ENCODE measurements at regions not wholly inside any gene's neighbourhood (a gene's known extent, or its start where the extent isn't known, plus 50 kb on each side); places are given as distances from the start of the nearest gene placed in this dataset.

DNA sequence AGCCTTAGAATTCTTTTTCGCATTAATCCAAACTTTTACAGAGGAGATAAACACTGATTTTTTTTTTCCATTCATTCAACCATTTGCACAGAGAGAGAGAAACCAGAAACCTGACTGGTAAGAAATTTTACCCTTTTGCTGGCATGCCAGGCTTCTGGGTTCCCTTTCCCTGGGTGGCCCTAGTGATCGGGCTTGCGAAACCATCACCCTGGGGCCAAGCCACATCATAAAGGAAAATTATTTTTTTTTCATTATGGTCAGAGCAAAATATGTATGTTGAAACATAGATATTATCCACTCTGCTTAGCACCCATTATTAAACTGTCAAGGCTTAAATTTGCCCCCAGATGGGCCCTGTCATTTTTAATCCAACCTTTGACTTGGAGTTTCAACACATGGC lies 55.4 kb upstream of the INHBA start:
- DNase-seq (ENCODE audit: low spot score): no peak
- Mint-ChIP-seq H3K9me3 (peaks cover 11% of the 10 kb centered on the region), H3K36me3 (peaks cover 8% of the 10 kb centered on the region), H3K27me3 (peaks cover 0 to 3% of the 10 kb centered on the region in 2 donors), H3K27ac (no peak overlapping the region), H3K4me1 (ENCODE audit: low read depth in 2 of 2) (peaks cover 0 to 13% of the 10 kb centered on the region in 2 donors), H3K4me3 (no peak overlapping the region)
- ATAC-seq: no peak

DNA sequence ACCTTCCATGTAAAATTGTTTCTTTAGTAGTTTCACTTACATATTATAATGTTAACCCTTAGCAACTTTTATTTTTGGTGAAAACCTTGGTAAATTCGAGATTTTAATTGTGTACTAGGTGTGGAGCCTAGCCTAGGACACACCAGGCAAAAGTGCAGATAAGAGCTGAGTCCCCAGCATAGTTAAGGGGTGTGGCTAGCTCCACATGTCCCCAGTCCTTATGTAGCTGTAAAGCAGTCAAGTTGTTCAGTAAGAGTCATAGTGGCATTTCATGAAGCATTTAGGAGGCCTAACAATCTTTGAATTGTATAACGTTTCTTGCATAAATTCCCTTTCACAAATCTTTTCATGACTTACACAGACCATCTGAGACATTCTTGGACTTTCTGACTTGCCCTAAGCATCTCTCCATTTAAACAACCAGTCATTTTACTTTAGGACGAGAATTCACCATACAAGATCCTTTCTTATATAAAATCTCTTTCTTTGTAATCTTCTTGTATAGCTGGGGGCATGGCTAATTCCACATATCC lies 53.8 kb upstream of the INHBA start:
- Mint-ChIP-seq H3K27ac (no peak overlapping the region), H3K4me1 (ENCODE audit: low read depth in 2 of 2) (peaks cover 0 to 13% of the 10 kb centered on the region in 2 donors), H3K9me3 (peaks cover 11% of the 10 kb centered on the region), H3K36me3 (peaks cover 8% of the 10 kb centered on the region), H3K4me3 (no peak overlapping the region), H3K27me3 (peaks cover 0 to 6% of the 10 kb centered on the region in 2 donors)
- ATAC-seq (no peak), DNase-seq (ENCODE audit: low spot score) (no peak)

DNA sequence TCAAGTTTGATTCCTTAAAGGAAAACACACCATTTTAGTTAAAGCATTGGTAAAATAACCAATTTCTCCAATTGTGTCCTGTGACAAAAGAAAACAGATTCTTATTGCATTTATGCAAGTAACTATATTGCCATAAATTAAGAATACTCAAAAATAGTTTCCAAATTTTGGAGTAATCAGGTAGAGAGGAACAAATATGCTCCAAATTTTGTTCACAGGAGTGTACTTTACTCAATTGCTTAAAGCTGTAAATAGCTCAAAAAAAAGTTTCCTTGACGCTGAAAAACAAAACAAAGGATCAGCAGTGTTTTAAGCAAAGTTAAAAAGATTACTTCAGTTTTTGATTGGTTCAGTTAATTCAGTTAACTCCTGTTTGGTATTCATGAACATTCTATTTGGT lies 52.2 kb upstream of the INHBA start:
- no peak for DNase-seq (ENCODE audit: low spot score)
- ATAC-seq: no peak
- peaks cover 0 to 8% of the 10 kb centered on the region in 2 donors for H3K4me1 Mint-ChIP-seq (ENCODE audit: low read depth in 2 of 2)
- H3K4me3 Mint-ChIP-seq: no peak overlapping the region
- H3K27ac Mint-ChIP-seq: no peak overlapping the region
- peaks cover 7% of the 10 kb centered on the region for H3K9me3 Mint-ChIP-seq
- H3K27me3 Mint-ChIP-seq: peaks cover 0 to 6% of the 10 kb centered on the region in 2 donors
- H3K36me3 Mint-ChIP-seq: peaks cover 8% of the 10 kb centered on the region

DNA sequence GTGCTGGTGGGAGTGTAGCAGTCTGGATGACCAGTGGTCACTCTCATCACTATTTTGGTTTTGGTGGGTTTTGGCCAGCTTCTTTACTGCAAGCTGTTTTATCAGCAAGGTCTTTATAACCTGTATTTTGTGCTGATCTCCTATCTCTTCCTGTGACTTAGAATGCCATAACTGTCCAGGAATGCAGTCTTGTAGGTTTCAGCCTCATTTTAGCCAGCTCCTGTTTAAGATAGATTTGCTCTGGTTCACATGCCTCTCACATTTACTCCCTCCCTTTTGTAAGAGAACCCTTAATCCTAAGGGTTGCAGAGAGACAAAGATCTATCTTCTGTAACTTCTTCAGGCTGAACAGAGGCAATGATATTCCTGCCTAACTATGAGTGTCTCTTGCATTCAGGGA lies 51.2 kb upstream of the INHBA start:
- ATAC-seq: no peak
- Mint-ChIP-seq H3K27me3 (peaks cover 0 to 6% of the 10 kb centered on the region in 2 donors), H3K4me3 (no peak overlapping the region), H3K36me3 (peaks cover 8% of the 10 kb centered on the region), H3K27ac (no peak overlapping the region), H3K4me1 (ENCODE audit: low read depth in 2 of 2) (peaks cover 0 to under 1% of the 10 kb centered on the region in 2 donors), H3K9me3 (peaks cover 9% of the 10 kb centered on the region)
- no peak for DNase-seq (ENCODE audit: low spot score)
